OCI-LY1 (cell line): ENCODE measurements at regions not wholly inside any gene's neighbourhood (a gene's known extent, or its start where the extent isn't known, plus 50 kb on each side); places are given as distances from the start of the nearest gene placed in this dataset.

ENCODE experiments used
- H2AFZ ChIP-seq: fragments of 200-600 bp; sonication (generic), shearing (Covaris generic); 2 replicates; pipeline ENCODE4 v1.6.0; 2014; ENCODE audit warnings: antibody characterized with exemption, mild to moderate bottlenecking, low read length
- H3F3A ChIP-seq: fragments of 200-600 bp; sonication (generic), shearing (Covaris generic); 2 replicates; pipeline ENCODE4 v1.6.0; 2014; ENCODE audit warnings: mild to moderate bottlenecking, antibody characterized with exemption, low read length, moderate library complexity; ENCODE audit not compliant: insufficient read depth
- H3K27ac ChIP-seq: fragments of 200-600 bp; sonication (generic); 2 replicates; pipeline ENCODE4 v1.5.1; 2014; ENCODE audit warnings: low read length, mixed run types, mild to moderate bottlenecking, low read depth; ENCODE audit not compliant: poor library complexity, severe bottlenecking
- H3K27me3 ChIP-seq: fragments of 200-600 bp; sonication (generic); 2 replicates; pipeline ENCODE4 v1.6.0; 2014; ENCODE audit warnings: antibody characterized with exemption, mild to moderate bottlenecking, low read length, moderate library complexity; ENCODE audit not compliant: insufficient read depth
- H3K36me3 ChIP-seq: fragments of 200-600 bp; sonication (generic); 2 replicates; pipeline ENCODE4 v1.6.1; 2014; ENCODE audit warnings: mild to moderate bottlenecking, antibody characterized with exemption, low read length, moderate library complexity, mixed read lengths; ENCODE audit not compliant: insufficient read depth
- H3K4me1 ChIP-seq: fragments of 200-600 bp; sonication (generic); 2 replicates; pipeline ENCODE4 v1.5.1; 2014; ENCODE audit warnings: mild to moderate bottlenecking, low read length, moderate library complexity; ENCODE audit not compliant: insufficient read depth, severe bottlenecking
- H3K4me2 ChIP-seq: fragments of 200-600 bp; sonication (generic), shearing (Covaris generic); 2 replicates; pipeline ENCODE4 v1.6.1; 2014; ENCODE audit warnings: low read length
- H3K4me3 ChIP-seq: fragments of 200-600 bp; sonication (generic); 2 replicates; pipeline ENCODE4 v1.5.1; 2014; ENCODE audit warnings: low read length, low read depth, mild to moderate bottlenecking, mixed read lengths; ENCODE audit not compliant: poor library complexity, severe bottlenecking
- H3K79me2 ChIP-seq: fragments of 200-600 bp; shearing (Covaris generic); 2 replicates; pipeline ENCODE4 v1.6.1; 2016; ENCODE audit warnings: mixed run types, low read length, mixed read lengths; ENCODE audit not compliant: insufficient read depth
- H3K9ac ChIP-seq: fragments of 200-600 bp; sonication (generic), shearing (Covaris generic); 2 replicates; pipeline ENCODE4 v1.6.1; 2014; ENCODE audit warnings: mild to moderate bottlenecking, low read length, mixed read lengths
- H3K9me2 ChIP-seq: fragments of 200-600 bp; sonication (generic), shearing (Covaris generic); 2 replicates; pipeline ENCODE4 v1.6.1; 2014; ENCODE audit warnings: low read depth, mild to moderate bottlenecking, low read length, mixed read lengths
- H3K9me3 ChIP-seq: fragments of 200-600 bp; shearing (Covaris generic); 2 replicates; pipeline ENCODE4 v1.6.1; 2014; ENCODE audit warnings: low read length, mixed read lengths
- H4K20me1 ChIP-seq: fragments of 200-600 bp; sonication (generic), shearing (Covaris generic); 2 replicates; pipeline ENCODE4 v1.6.0; 2016; ENCODE audit warnings: mild to moderate bottlenecking, low read length; ENCODE audit not compliant: insufficient read depth
- CTCF ChIP-seq: fragments of 200-600 bp; sonication (generic), shearing (Covaris generic); IDR thresholded peaks from 2 replicates; pipeline ENCODE4 v1.5.1; 2017; ENCODE audit warnings: mild to moderate bottlenecking, antibody characterized with exemption, low read length, moderate library complexity, mixed read lengths
- EZH2 ChIP-seq: fragments of 200-600 bp; sonication (generic), shearing (Covaris generic); IDR thresholded peaks from 2 replicates; pipeline ENCODE4 v1.8.0; 2017; ENCODE audit warnings: borderline replicate concordance, mixed run types, mild to moderate bottlenecking, antibody characterized with exemption, low read length, moderate library complexity, mixed read lengths

DNA sequence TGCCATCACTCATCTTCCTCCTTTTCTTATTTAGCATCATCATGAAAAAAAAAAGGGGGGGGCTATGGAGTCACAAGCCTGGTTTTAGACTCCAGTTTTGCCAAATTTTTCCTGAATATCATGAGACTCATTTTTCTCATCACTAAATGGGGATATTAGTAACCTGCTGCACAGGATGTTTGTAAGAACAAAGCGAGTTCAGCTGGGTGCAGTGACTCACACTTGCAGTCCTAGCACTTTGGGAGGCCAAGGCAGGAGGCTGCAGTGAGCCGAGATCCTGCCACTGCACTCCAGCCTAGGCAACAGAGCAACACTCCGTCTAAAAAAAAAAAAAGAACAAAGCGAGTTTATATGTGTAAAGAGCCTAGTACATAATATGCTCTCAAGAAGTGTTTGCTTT, 82.8 kb downstream of the TFAP2A start:
- Histone ChIP-seq H3F3A (no peaks in the 10 kb centered on the region), H3K36me3 (no peaks in the 10 kb centered on the region), H2AFZ (no peak overlapping the region), H4K20me1 (no peaks in the 10 kb centered on the region), H3K9me2 (no peaks in the 10 kb centered on the region), H3K79me2 (no peaks in the 10 kb centered on the region), H3K4me1 (no peaks in the 10 kb centered on the region), H3K4me2 (no peak overlapping the region), H3K9ac (no peak overlapping the region), H3K4me3 (no peak overlapping the region), H3K9me3 (no peaks in the 10 kb centered on the region), H3K27me3 (no peaks in the 10 kb centered on the region), H3K27ac (no peak overlapping the region)
- TF ChIP-seq EZH2 (no peak), CTCF (no peak)

DNA sequence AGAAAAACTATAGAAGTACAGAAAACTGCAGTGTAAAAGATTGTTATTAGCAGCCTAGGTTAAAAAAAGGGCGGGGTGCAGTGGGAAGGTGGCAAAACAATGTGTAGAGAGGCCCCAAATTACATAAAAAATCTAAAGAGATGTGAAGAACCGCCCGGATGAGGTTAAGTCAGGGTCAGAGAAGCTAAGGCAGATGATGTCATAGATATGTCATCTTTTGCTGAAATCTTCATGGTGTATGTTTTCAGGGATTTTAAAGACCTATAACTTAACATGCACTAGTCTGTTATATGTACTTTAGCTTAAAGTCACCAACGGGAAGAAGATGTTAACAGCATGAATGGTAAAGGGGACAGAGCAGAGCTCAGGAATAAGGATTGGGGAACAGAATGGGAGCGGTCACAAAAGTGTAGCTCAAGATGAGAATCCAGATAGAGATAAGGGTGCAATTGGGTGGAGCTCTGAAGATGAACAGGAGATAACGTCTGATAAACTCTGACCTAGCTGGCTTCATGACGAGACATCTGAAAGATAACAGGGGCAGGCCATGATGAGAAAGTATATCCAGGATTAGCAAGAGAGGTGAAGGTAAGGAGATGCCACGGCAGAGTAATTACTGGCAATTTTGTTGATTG, 83.4 kb downstream of the TFAP2A start:
- Histone ChIP-seq H3K27me3 (no peaks in the 10 kb centered on the region), H3K36me3 (no peaks in the 10 kb centered on the region), H3K27ac (no peak overlapping the region), H3K9ac (no peak overlapping the region), H2AFZ (no peak overlapping the region), H3K9me3 (no peaks in the 10 kb centered on the region), H3K4me1 (no peaks in the 10 kb centered on the region), H3K79me2 (no peaks in the 10 kb centered on the region), H3F3A (no peaks in the 10 kb centered on the region), H3K9me2 (no peaks in the 10 kb centered on the region), H4K20me1 (no peaks in the 10 kb centered on the region), H3K4me2 (no peak overlapping the region), H3K4me3 (no peak overlapping the region)
- no peak for TF ChIP-seq CTCF
- no peak for TF ChIP-seq EZH2

- H3K4me1 ChIP-seq = no peaks in the 10 kb centered on the region
- no peaks in the 10 kb centered on the region for H3K36me3 ChIP-seq
- no peaks in the 10 kb centered on the region for H3F3A ChIP-seq
- no peak overlapping the region for H3K4me3 ChIP-seq
- H3K27me3 ChIP-seq = no peaks in the 10 kb centered on the region
- no peak overlapping the region for H2AFZ ChIP-seq
- H3K9me2 ChIP-seq = no peaks in the 10 kb centered on the region
- H3K27ac ChIP-seq = no peak overlapping the region
- H3K79me2 ChIP-seq = no peaks in the 10 kb centered on the region
- no peaks in the 10 kb centered on the region for H4K20me1 ChIP-seq
- no peak overlapping the region for H3K9ac ChIP-seq
- H3K9me3 ChIP-seq = no peaks in the 10 kb centered on the region
- H3K4me2 ChIP-seq = no peak overlapping the region
- TF ChIP-seq CTCF (no peak), EZH2 (no peak)
Measured at GRCh38 chr6:10330515-10330914, 84.4 kb downstream of the TFAP2A start.
